Naive thymus-derived CD4-positive, alpha-beta T cell (primary cell): ENCODE measurements at regions not wholly inside any gene's neighbourhood (a gene's known extent, or its start where the extent isn't known, plus 50 kb on each side); places are given as distances from the start of the nearest gene placed in this dataset.

Experiments used
- ATAC-seq: fragments of 150-1000 bp; cut with Tn5 transposase; 2 replicates; pipeline ENCODE4 v1.10.0; 2021; ENCODE audit warnings: mild to moderate bottlenecking, moderate library complexity
- CTCF ChIA-PET: fragments of 350-600 bp; sonication (Branson Sonifier 250); formaldehyde crosslinking; loops from one replicate; lab custom pipeline; 2021; ENCODE audit warnings: antibody characterized with exemption; lab: Charles Lee
- POLR2A ChIA-PET: fragments of 350-600 bp; sonication (Branson Sonifier 250); formaldehyde crosslinking; loops from one replicate; lab custom pipeline; 2021; ENCODE audit warnings: antibody characterized with exemption, inconsistent platforms; lab: Charles Lee
- DNase-seq, 9 donors: peaks; one replicate each; pipeline versions ENCODE4 v3.0.0 to v3.0.0-alpha.2; 2020 to 2022; ENCODE audit warnings: mixed read lengths in 1 of 9
- H3K27ac ChIP-seq: one replicate; pipeline ENCODE4 v1.7.0; 2013; ENCODE audit warnings: mild to moderate bottlenecking, low read depth, low read length, moderate library complexity
- H3K27me3 ChIP-seq, 2 donors: one replicate each; pipeline ENCODE4 v1.7.0; 2013; ENCODE audit warnings: low read length in 2 of 2, mild to moderate bottlenecking in 2 of 2, moderate library complexity in 2 of 2; ENCODE audit not compliant: control insufficient read depth in 2 of 2, insufficient read depth in 2 of 2
- H3K36me3 ChIP-seq, 3 experiments: 1 replicate in 2 of 3; 2 replicates in 1 of 3; pipeline ENCODE4 v1.7.0; 2013; ENCODE audit warnings: low read length in 3 of 3, mild to moderate bottlenecking in 3 of 3, moderate library complexity in 1 of 3; ENCODE audit not compliant: insufficient read depth in 3 of 3, control insufficient read depth in 2 of 3
- H3K4me1 ChIP-seq, 2 donors: one replicate each; pipeline ENCODE4 v1.7.0; 2013; ENCODE audit warnings: low read length in 2 of 2, mild to moderate bottlenecking in 2 of 2, moderate library complexity in 1 of 2; ENCODE audit not compliant: control insufficient read depth in 2 of 2, insufficient read depth in 2 of 2
- H3K4me3 ChIP-seq: 2 replicates; pipeline ENCODE4 v1.7.0; 2013; ENCODE audit warnings: mild to moderate bottlenecking, low read length
- H3K9me3 ChIP-seq, 3 experiments: 1 replicate in 2 of 3; 2 replicates in 1 of 3; pipeline ENCODE4 v1.7.0; 2013; ENCODE audit warnings: low read length in 3 of 3; ENCODE audit not compliant: control insufficient read depth in 2 of 3
- H3K27ac Mint-ChIP-seq, 9 donors: one replicate each; pipeline ENCODE4 v1.8.0; 2020 to 2022; ENCODE audit warnings: mixed read lengths in 9 of 9, mild to moderate bottlenecking in 8 of 9, moderate library complexity in 5 of 9, inconsistent platforms in 2 of 9
- H3K27me3 Mint-ChIP-seq, 5 donors: one replicate each; pipeline ENCODE4 v1.8.0; 2021 to 2022; ENCODE audit warnings: mixed read lengths in 5 of 5, mild to moderate bottlenecking in 1 of 5
- H3K36me3 Mint-ChIP-seq, 5 donors: one replicate each; pipeline ENCODE4 v1.8.0; 2020 to 2022; ENCODE audit warnings: mixed read lengths in 5 of 5, mild to moderate bottlenecking in 3 of 5, inconsistent platforms in 1 of 5
- H3K4me1 Mint-ChIP-seq, 7 donors: one replicate each; pipeline ENCODE4 v1.8.0; 2020 to 2022; ENCODE audit warnings: mixed read lengths in 7 of 7, mild to moderate bottlenecking in 3 of 7, inconsistent platforms in 1 of 7
- H3K4me3 Mint-ChIP-seq, 10 donors: one replicate each; pipeline ENCODE4 v1.8.0; 2020 to 2022; ENCODE audit warnings: mild to moderate bottlenecking in 10 of 10, mixed read lengths in 10 of 10, moderate library complexity in 6 of 10, inconsistent platforms in 2 of 10
- H3K9me3 Mint-ChIP-seq, 11 donors: one replicate each; pipeline ENCODE4 v1.8.0; 2020 to 2022; ENCODE audit warnings: mixed read lengths in 11 of 11, mild to moderate bottlenecking in 4 of 11, inconsistent platforms in 1 of 11, moderate library complexity in 1 of 11
- intact Hi-C, 2 donors: fragments of 100-400 bp; cut with micrococcal nuclease; formaldehyde crosslinking; loops; one replicate each; pipeline ENCODE4 v1.15.1; 2023

DNA sequence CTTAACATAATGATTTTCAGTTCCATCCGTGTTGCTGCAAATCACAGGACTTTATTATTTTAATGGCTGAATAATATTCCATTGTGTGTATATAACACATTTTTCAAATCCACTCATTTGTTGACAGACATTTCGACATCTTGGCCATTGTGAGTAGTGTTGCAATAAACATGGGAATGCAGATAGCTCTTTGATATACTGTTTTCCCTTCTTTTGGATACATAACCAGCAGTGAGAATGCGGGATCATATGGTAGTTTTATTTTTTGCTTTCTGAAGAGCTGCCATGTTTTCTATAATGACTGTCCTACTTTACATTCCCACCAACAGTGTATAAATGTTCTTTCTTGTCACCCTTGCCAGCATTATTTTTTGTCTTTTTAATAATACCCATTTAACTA is 420.3 kb upstream of the CHAC2 start:
- H3K4me1 Mint-ChIP-seq: no peaks in the 10 kb centered on the region
- ATAC-seq: no peak
- intact Hi-C loops: no loop called here

GRCh38 chr2:53342248-53342647 is 425.4 kb upstream of the CHAC2 start:
- Mint-ChIP-seq H3K27ac (no peak overlapping the region), H3K27me3 (no peaks in the 10 kb centered on the region), H3K9me3 (peaks cover 0 to 6% (median 0%) of the 10 kb centered on the region in 11 donors), H3K4me1 (no peaks in the 10 kb centered on the region), H3K4me3 (no peak overlapping the region), H3K36me3 (no peaks in the 10 kb centered on the region)
- Histone ChIP-seq H3K27ac (no peak overlapping the region), H3K9me3 (no peaks in the 10 kb centered on the region), H3K4me1 (no peaks in the 10 kb centered on the region), H3K4me3 (no peak overlapping the region), H3K36me3 (no peaks in the 10 kb centered on the region), H3K27me3 (no peaks in the 10 kb centered on the region)
- CTCF ChIA-PET: no interaction called here
- POLR2A ChIA-PET: no interaction called here
- ATAC-seq: no peak
- no peak for DNase-seq
- intact Hi-C loops: no loop called here

More for the DNA sequence above, 420.3 kb upstream of the CHAC2 start:
- no peaks in the 10 kb centered on the region for H3K9me3 ChIP-seq
- no peaks in the 10 kb centered on the region for H3K27me3 Mint-ChIP-seq
- no peak overlapping the region for H3K4me3 ChIP-seq
- no peaks in the 10 kb centered on the region for H3K36me3 ChIP-seq
- H3K4me1 ChIP-seq: no peaks in the 10 kb centered on the region
- no peak overlapping the region for H3K4me3 Mint-ChIP-seq
- POLR2A ChIA-PET: interaction anchor here (0.6 kb wide), 1 partner anchor 11 kb away, joined by 3 read pairs; no protein-coding TSS in a partner anchor
- H3K27me3 ChIP-seq: no peaks in the 10 kb centered on the region
- no peak overlapping the region for H3K27ac Mint-ChIP-seq
- no peaks in the 10 kb centered on the region for H3K36me3 Mint-ChIP-seq
- no peak overlapping the region for H3K27ac ChIP-seq
- CTCF ChIA-PET: no interaction called here
- DNase-seq: no peak
- peaks cover 0 to 7% (median 0%) of the 10 kb centered on the region in 11 donors for H3K9me3 Mint-ChIP-seq

DNA sequence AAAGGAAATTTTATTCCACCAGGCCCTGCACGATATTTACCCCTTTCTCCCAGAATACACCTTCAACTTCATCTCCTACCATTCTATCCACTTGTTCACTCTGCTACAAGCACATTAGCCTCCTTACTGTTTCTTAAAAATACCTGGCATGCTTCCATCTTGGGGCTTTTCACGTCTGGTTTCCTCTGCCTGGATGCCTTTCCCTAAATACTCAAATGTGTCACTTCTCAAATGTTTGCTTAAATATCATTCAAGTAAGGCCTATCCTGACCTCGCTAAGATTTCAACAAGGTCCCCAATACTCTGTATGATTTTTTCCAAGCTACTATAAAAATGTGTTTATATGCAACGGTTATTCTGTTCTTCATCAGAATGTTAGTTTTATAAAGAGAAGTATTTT is 433.0 kb upstream of the CHAC2 start:
- ChIA-PET POLR2A (interaction anchor here (0.6 kb wide), 1 partner anchor 115 kb away, joined by 3 read pairs; no protein-coding TSS in a partner anchor), CTCF (no interaction called here)
- Histone ChIP-seq H3K27me3 (no peaks in the 10 kb centered on the region), H3K9me3 (no peaks in the 10 kb centered on the region), H3K4me3 (no peak overlapping the region), H3K4me1 (no peaks in the 10 kb centered on the region), H3K36me3 (no peaks in the 10 kb centered on the region), H3K27ac (no peak overlapping the region)
- Mint-ChIP-seq H3K27ac (no peak overlapping the region), H3K4me1 (no peaks in the 10 kb centered on the region), H3K4me3 (no peak overlapping the region), H3K27me3 (peaks cover 0 to 2% (median 0%) of the 10 kb centered on the region in 5 donors), H3K36me3 (no peaks in the 10 kb centered on the region), H3K9me3 (peaks cover 0 to 4% (median 0%) of the 10 kb centered on the region in 11 donors)
- no peak for ATAC-seq
- intact Hi-C loops: no loop called here
- no peak for DNase-seq

DNA sequence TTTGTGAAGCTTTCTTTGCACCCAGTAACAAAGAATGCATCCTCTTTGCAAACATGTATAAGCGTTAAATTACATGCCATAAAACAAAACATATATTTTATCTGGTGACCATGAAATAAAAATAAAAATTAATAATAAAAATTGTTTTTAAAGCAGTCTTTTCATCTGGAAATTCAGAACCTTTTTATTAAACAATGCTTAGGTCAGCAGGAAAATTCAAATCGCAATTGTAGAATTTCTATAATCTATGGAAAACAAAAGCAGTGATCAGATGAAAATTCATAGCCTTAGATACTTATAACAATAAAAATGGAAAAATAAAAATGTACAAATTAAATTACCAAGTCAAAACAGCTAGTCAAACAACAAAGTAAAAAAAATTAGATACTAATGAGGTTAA is 435.9 kb upstream of the CHAC2 start:
- Mint-ChIP-seq H3K36me3 (no peaks in the 10 kb centered on the region), H3K4me1 (no peaks in the 10 kb centered on the region), H3K27me3 (peaks cover 0 to 12% (median 0%) of the 10 kb centered on the region in 5 donors), H3K9me3 (peaks cover 0 to 4% (median 0%) of the 10 kb centered on the region in 11 donors), H3K27ac (no peak overlapping the region), H3K4me3 (no peak overlapping the region)
- Histone ChIP-seq H3K27ac (no peak overlapping the region), H3K27me3 (no peaks in the 10 kb centered on the region), H3K4me1 (no peaks in the 10 kb centered on the region), H3K9me3 (no peaks in the 10 kb centered on the region), H3K36me3 (no peaks in the 10 kb centered on the region), H3K4me3 (no peak overlapping the region)
- DNase-seq: no peak
- ChIA-PET CTCF (no interaction called here), POLR2A (no interaction called here)
- ATAC-seq: no peak
- intact Hi-C loops: no loop called here

- intact Hi-C loops: no loop called here
Observed at GRCh38 chr2:53317861-53318260, 449.7 kb upstream of the CHAC2 start.

DNA sequence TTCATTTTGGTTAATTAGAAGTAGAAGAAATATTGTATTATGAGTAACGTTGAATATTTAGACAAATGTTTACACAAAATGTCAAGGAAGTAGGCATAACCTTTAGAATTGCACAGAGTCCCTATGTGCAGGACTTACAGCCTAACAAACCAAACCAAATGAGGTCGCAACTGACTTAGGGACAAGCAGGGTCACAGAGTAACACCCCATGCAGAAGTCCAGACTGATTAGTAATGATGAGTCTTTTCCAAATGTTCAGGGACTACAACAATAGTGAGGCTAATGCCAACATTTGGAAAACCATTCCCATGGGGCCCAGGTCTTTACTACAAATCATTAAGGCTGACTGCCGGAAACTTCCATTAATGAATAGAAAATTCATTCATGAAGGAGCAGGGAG is 452.5 kb upstream of the CHAC2 start:
- intact Hi-C loops: no loop called here
- Mint-ChIP-seq H3K27me3 (no peaks in the 10 kb centered on the region), H3K4me1 (no peaks in the 10 kb centered on the region), H3K4me3 (no peak overlapping the region), H3K9me3 (peaks cover 0 to 4% (median 0%) of the 10 kb centered on the region in 11 donors), H3K36me3 (no peaks in the 10 kb centered on the region), H3K27ac (no peak overlapping the region)
- DNase-seq (no peak), ATAC-seq (no peak)
- Histone ChIP-seq H3K27ac (no peak overlapping the region), H3K36me3 (no peaks in the 10 kb centered on the region), H3K4me3 (no peak overlapping the region), H3K4me1 (no peaks in the 10 kb centered on the region), H3K27me3 (no peaks in the 10 kb centered on the region), H3K9me3 (no peaks in the 10 kb centered on the region)
- ChIA-PET CTCF (no interaction called here), POLR2A (no interaction called here)

More at GRCh38 chr2:53317861-53318260, 449.7 kb upstream of the CHAC2 start:
- ChIA-PET CTCF (no interaction called here), POLR2A (no interaction called here)
- Histone ChIP-seq H3K9me3 (no peaks in the 10 kb centered on the region), H3K27me3 (no peaks in the 10 kb centered on the region), H3K27ac (no peak overlapping the region), H3K4me3 (no peak overlapping the region), H3K36me3 (no peaks in the 10 kb centered on the region), H3K4me1 (no peaks in the 10 kb centered on the region)
- Mint-ChIP-seq H3K27me3 (no peaks in the 10 kb centered on the region), H3K27ac (no peak overlapping the region), H3K36me3 (no peaks in the 10 kb centered on the region), H3K4me1 (no peaks in the 10 kb centered on the region), H3K4me3 (no peak overlapping the region), H3K9me3 (peaks cover 0 to 2% (median 0%) of the 10 kb centered on the region in 11 donors)
- ATAC-seq (no peak), DNase-seq (no peak)

DNA sequence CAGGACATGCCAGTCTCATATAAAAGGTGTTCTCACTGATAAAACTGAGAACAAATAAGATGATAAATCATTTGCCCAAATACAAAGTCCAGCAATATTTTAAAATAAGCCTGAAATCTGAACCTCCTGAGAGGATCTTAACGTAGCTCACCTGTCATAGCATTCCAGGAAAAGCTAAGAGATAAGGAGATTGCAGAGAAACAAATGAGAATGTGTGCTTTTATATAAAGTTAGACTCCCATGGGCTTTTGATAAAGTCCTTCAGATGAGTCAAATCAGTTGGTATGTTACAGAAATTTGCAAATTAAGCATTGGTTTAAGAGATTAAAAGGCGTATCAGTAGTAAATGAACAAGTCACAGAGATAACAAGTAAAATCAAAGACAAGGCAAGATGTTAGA is 452.9 kb upstream of the CHAC2 start:
- peaks cover 0 to 4% (median 0%) of the 10 kb centered on the region in 11 donors for H3K9me3 Mint-ChIP-seq

More for the DNA sequence above, 452.9 kb upstream of the CHAC2 start:
- ChIA-PET POLR2A (no interaction called here), CTCF (no interaction called here)
- Histone ChIP-seq H3K4me3 (no peak overlapping the region), H3K9me3 (no peaks in the 10 kb centered on the region), H3K27me3 (no peaks in the 10 kb centered on the region), H3K4me1 (no peaks in the 10 kb centered on the region), H3K27ac (no peak overlapping the region), H3K36me3 (no peaks in the 10 kb centered on the region)
- Mint-ChIP-seq H3K4me3 (no peak overlapping the region), H3K4me1 (no peaks in the 10 kb centered on the region), H3K27ac (no peak overlapping the region), H3K36me3 (no peaks in the 10 kb centered on the region), H3K27me3 (no peaks in the 10 kb centered on the region)
- ATAC-seq (no peak), DNase-seq (no peak)
- intact Hi-C loops: no loop called here
